CD4-positive, alpha-beta memory T cell (primary cell): ENCODE measurements at regions not wholly inside any gene's neighbourhood (a gene's known extent, or its start where the extent isn't known, plus 50 kb on each side); places are given as distances from the start of the nearest gene placed in this dataset.

Experiments
- CTCF ChIA-PET: fragments of 350-600 bp; sonication (Branson Sonifier 250); formaldehyde crosslinking; loops from one replicate; lab custom pipeline; 2021; ENCODE audit warnings: inconsistent platforms; ENCODE audit not compliant: partially characterized antibody; lab: Charles Lee
- POLR2A ChIA-PET: fragments of 350-600 bp; sonication (Branson Sonifier 250); formaldehyde crosslinking; loops from one replicate; lab custom pipeline; 2021; ENCODE audit not compliant: partially characterized antibody; lab: Charles Lee
- DNase-seq, 5 donors: peaks; one replicate each; pipeline versions ENCODE4 v3.0.0 to v3.0.0-alpha.2; 2020 to 2022; ENCODE audit warnings: mixed read lengths in 1 of 5
- H3K27ac ChIP-seq: one replicate; pipeline ENCODE4 v1.7.0; 2013; ENCODE audit warnings: low read depth, low read length
- H3K27me3 ChIP-seq: 2 replicates; pipeline ENCODE4 v1.7.0; 2013; ENCODE audit warnings: mild to moderate bottlenecking, low read length, moderate library complexity; ENCODE audit not compliant: insufficient read depth
- H3K36me3 ChIP-seq: 2 replicates; pipeline ENCODE4 v1.7.0; 2013; ENCODE audit warnings: mild to moderate bottlenecking, low read length, moderate library complexity; ENCODE audit not compliant: insufficient read depth
- H3K4me1 ChIP-seq: 2 replicates; pipeline ENCODE4 v1.7.0; 2013; ENCODE audit warnings: mild to moderate bottlenecking, low read length, moderate library complexity; ENCODE audit not compliant: insufficient read depth
- H3K4me3 ChIP-seq, 2 donors: one replicate each; pipeline ENCODE4 v1.7.0; 2013; ENCODE audit warnings: low read length in 2 of 2, mild to moderate bottlenecking in 1 of 2
- H3K9me3 ChIP-seq, 2 donors: one replicate each; pipeline ENCODE4 v1.7.0; 2013; ENCODE audit warnings: low read length in 2 of 2, control low read depth in 1 of 2; ENCODE audit not compliant: control insufficient read depth in 1 of 2
- H3K27ac Mint-ChIP-seq, 7 donors: one replicate each; pipeline ENCODE4 v1.8.0; 2020 to 2021; ENCODE audit warnings: mixed read lengths in 7 of 7, mild to moderate bottlenecking in 6 of 7, inconsistent platforms in 3 of 7, moderate library complexity in 3 of 7
- H3K27me3 Mint-ChIP-seq, 2 donors: one replicate each; pipeline ENCODE4 v1.8.0; 2020 to 2021; ENCODE audit warnings: mixed read lengths in 2 of 2
- H3K36me3 Mint-ChIP-seq, 2 donors: one replicate each; pipeline ENCODE4 v1.8.0; 2020 to 2021; ENCODE audit warnings: mixed read lengths in 2 of 2, inconsistent platforms in 1 of 2, mild to moderate bottlenecking in 1 of 2
- H3K4me1 Mint-ChIP-seq, 4 donors: one replicate each; pipeline ENCODE4 v1.8.0; 2020 to 2021; ENCODE audit warnings: mixed read lengths in 4 of 4, mild to moderate bottlenecking in 1 of 4
- H3K4me3 Mint-ChIP-seq, 8 donors: one replicate each; pipeline ENCODE4 v1.8.0; 2020 to 2021; ENCODE audit warnings: mixed read lengths in 8 of 8, mild to moderate bottlenecking in 7 of 8, moderate library complexity in 6 of 8, inconsistent platforms in 3 of 8
- H3K9me3 Mint-ChIP-seq, 8 donors: one replicate each; pipeline ENCODE4 v1.8.0; 2020 to 2021; ENCODE audit warnings: mixed read lengths in 8 of 8, mild to moderate bottlenecking in 5 of 8, inconsistent platforms in 3 of 8, moderate library complexity in 1 of 8
- intact Hi-C: fragments of 100-400 bp; cut with micrococcal nuclease; formaldehyde crosslinking; loops from one replicate; pipeline ENCODE4 v1.15.1; 2023

- no peaks in the 10 kb centered on the region for H3K36me3 Mint-ChIP-seq
- DNase-seq: no peak
- POLR2A ChIA-PET: no interaction called here
Observed at GRCh38 chr11:8754241-8754640, 71.6 kb downstream of the RPL27A start.

DNA sequence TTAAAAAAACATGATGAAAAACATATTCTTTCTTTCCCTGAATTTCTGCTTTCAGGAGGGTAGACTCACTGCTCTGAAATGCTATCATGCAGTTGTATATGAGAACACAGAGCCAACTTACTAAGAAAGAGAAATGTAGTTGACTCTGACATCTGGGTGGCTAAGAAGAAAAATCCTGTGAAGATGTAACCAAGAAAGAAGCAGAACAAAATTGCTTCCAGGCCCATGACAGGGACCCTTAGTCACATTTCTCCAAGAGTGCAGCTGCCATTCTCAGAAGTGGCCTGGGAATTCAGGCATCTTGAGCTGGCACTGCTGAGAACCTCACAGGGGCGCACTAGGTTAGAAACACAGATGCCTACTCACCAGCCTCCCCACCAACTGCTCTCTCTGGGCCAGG, 73.6 kb downstream of the RPL27A start:
- Mint-ChIP-seq H3K27ac (no peak overlapping the region), H3K4me1 (no peaks in the 10 kb centered on the region), H3K9me3 (peaks cover 0 to 4% (median 0%) of the 10 kb centered on the region in 8 donors), H3K4me3 (no peak overlapping the region), H3K36me3 (no peaks in the 10 kb centered on the region), H3K27me3 (peaks cover 1 to 2% of the 10 kb centered on the region in 2 donors)
- H3K4me3 ChIP-seq: no peak overlapping the region
- H3K36me3 ChIP-seq: no peaks in the 10 kb centered on the region
- H3K27me3 ChIP-seq: no peaks in the 10 kb centered on the region
- no peak for DNase-seq
- intact Hi-C loops: no loop called here
- no peaks in the 10 kb centered on the region for H3K4me1 ChIP-seq
- ChIA-PET CTCF (no interaction called here), POLR2A (no interaction called here)
- no peaks in the 10 kb centered on the region for H3K9me3 ChIP-seq
- H3K27ac ChIP-seq: no peak overlapping the region

More at GRCh38 chr11:8754241-8754640, 71.6 kb downstream of the RPL27A start:
- no peak overlapping the region for H3K4me3 Mint-ChIP-seq
- no peaks in the 10 kb centered on the region for H3K36me3 ChIP-seq
- CTCF ChIA-PET: no interaction called here
- H3K4me1 Mint-ChIP-seq: no peaks in the 10 kb centered on the region
- H3K9me3 Mint-ChIP-seq: peaks cover 0 to 4% (median 0%) of the 10 kb centered on the region in 8 donors
- H3K27ac Mint-ChIP-seq: no peak overlapping the region
- H3K27ac ChIP-seq: no peak overlapping the region
- peaks cover 5% of the 10 kb centered on the region for H3K27me3 ChIP-seq
- no peaks in the 10 kb centered on the region for H3K9me3 ChIP-seq
- no peak overlapping the region for H3K4me3 ChIP-seq
- H3K27me3 Mint-ChIP-seq: peaks cover 1 to 9% of the 10 kb centered on the region in 2 donors
- H3K4me1 ChIP-seq: no peaks in the 10 kb centered on the region
- intact Hi-C loops: no loop called here

GRCh38 chr11:8757047-8757446, 74.5 kb downstream of the RPL27A start:
- H3K27me3 Mint-ChIP-seq: peaks cover 1 to 2% of the 10 kb centered on the region in 2 donors
- no peaks in the 10 kb centered on the region for H3K9me3 ChIP-seq
- no peak for DNase-seq
- no peaks in the 10 kb centered on the region for H3K9me3 Mint-ChIP-seq
- H3K36me3 ChIP-seq: no peaks in the 10 kb centered on the region
- H3K4me3 ChIP-seq: no peak overlapping the region
- H3K36me3 Mint-ChIP-seq: no peaks in the 10 kb centered on the region
- H3K27ac Mint-ChIP-seq: no peak overlapping the region
- H3K27me3 ChIP-seq: no peaks in the 10 kb centered on the region
- H3K4me1 ChIP-seq: no peaks in the 10 kb centered on the region
- intact Hi-C loops: no loop called here
- no peak overlapping the region for H3K27ac ChIP-seq
- ChIA-PET CTCF (no interaction called here), POLR2A (no interaction called here)
- no peaks in the 10 kb centered on the region for H3K4me1 Mint-ChIP-seq
- no peak overlapping the region for H3K4me3 Mint-ChIP-seq

DNA sequence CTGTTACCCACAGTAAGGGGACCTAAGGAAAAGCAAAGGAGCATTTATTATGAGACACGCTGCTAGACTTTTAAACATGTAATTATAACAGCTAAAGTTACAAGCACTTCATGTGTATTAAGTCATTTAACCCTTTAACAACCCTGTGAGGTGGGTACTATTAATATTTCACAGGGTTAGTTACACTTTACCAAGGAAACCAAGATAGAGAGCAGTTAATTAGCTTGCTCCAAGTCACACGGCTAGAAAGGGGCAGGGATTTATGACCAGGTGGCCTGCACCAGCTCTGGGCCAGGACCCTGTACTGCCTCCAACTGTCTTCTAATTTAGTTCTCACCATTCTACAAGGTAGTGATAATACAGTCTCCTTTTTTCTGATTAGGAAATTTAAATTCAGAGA, 74.9 kb downstream of the RPL27A start:
- CTCF ChIA-PET: no interaction called here

GRCh38 chr11:8758619-8759169, 76.1 kb downstream of the RPL27A start:
- no peaks in the 10 kb centered on the region for H3K9me3 Mint-ChIP-seq
- H3K27ac Mint-ChIP-seq: no peak overlapping the region
- H3K9me3 ChIP-seq: no peaks in the 10 kb centered on the region
- no peak for DNase-seq
- CTCF ChIA-PET: no interaction called here
- intact Hi-C loops: no loop called here
- H3K4me1 ChIP-seq: no peaks in the 10 kb centered on the region
- H3K4me3 Mint-ChIP-seq: no peak overlapping the region
- H3K36me3 ChIP-seq: no peaks in the 10 kb centered on the region
- H3K27ac ChIP-seq: no peak overlapping the region
- H3K4me3 ChIP-seq: no peak overlapping the region
- H3K27me3 Mint-ChIP-seq: peaks cover 1 to 2% of the 10 kb centered on the region in 2 donors
- no peaks in the 10 kb centered on the region for H3K36me3 Mint-ChIP-seq
- H3K4me1 Mint-ChIP-seq: no peaks in the 10 kb centered on the region
- H3K27me3 ChIP-seq: no peaks in the 10 kb centered on the region
- POLR2A ChIA-PET: no interaction called here

More for the DNA sequence above, 74.9 kb downstream of the RPL27A start:
- Histone ChIP-seq H3K27ac (no peak overlapping the region), H3K36me3 (no peaks in the 10 kb centered on the region), H3K4me1 (no peaks in the 10 kb centered on the region), H3K4me3 (no peak overlapping the region), H3K9me3 (no peaks in the 10 kb centered on the region), H3K27me3 (no peaks in the 10 kb centered on the region)
- no peak overlapping the region for H3K4me3 Mint-ChIP-seq
- H3K27me3 Mint-ChIP-seq: peaks cover 1 to 2% of the 10 kb centered on the region in 2 donors
- no peaks in the 10 kb centered on the region for H3K4me1 Mint-ChIP-seq
- intact Hi-C loops: no loop called here
- no peak for DNase-seq
- POLR2A ChIA-PET: no interaction called here
- no peaks in the 10 kb centered on the region for H3K9me3 Mint-ChIP-seq
- no peak overlapping the region for H3K27ac Mint-ChIP-seq
- H3K36me3 Mint-ChIP-seq: no peaks in the 10 kb centered on the region

- intact Hi-C loops: no loop called here
- Mint-ChIP-seq H3K4me3 (no peak overlapping the region), H3K9me3 (no peaks in the 10 kb centered on the region), H3K27me3 (peaks cover 1 to 2% of the 10 kb centered on the region in 2 donors), H3K27ac (no peak overlapping the region), H3K4me1 (no peaks in the 10 kb centered on the region), H3K36me3 (no peaks in the 10 kb centered on the region)
- no peak overlapping the region for H3K4me3 ChIP-seq
- no peak for DNase-seq
- no peaks in the 10 kb centered on the region for H3K36me3 ChIP-seq
- no peak overlapping the region for H3K27ac ChIP-seq
- no peaks in the 10 kb centered on the region for H3K9me3 ChIP-seq
- H3K4me1 ChIP-seq: no peaks in the 10 kb centered on the region
- ChIA-PET POLR2A (no interaction called here), CTCF (no interaction called here)
- H3K27me3 ChIP-seq: no peaks in the 10 kb centered on the region
Observed at GRCh38 chr11:8759634-8760033, 77.0 kb downstream of the RPL27A start.

DNA sequence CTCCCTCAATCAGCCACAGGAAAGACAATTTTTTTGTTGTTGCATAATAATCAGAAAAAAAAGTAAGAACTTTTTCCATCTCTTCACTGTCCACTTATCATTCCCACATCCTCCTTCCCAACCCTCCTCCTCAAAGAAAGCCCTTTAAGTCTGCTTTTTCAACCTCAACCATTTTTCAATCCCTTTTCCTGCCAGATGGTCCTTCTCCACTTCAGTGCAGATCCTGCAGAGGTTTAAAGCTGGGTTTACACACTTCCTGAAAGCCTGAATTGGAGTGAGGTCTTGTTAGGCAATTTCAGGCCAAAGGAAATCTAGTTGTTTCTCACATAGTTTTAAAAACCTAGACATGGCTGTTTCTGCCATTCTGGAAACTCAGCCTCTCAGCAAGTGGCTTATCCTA, 78.3 kb downstream of the RPL27A start:
- Histone ChIP-seq H3K4me3 (no peak overlapping the region), H3K9me3 (no peaks in the 10 kb centered on the region), H3K4me1 (no peaks in the 10 kb centered on the region), H3K27me3 (no peaks in the 10 kb centered on the region), H3K36me3 (no peaks in the 10 kb centered on the region), H3K27ac (no peak overlapping the region)
- Mint-ChIP-seq H3K9me3 (no peaks in the 10 kb centered on the region), H3K4me1 (no peaks in the 10 kb centered on the region), H3K36me3 (no peaks in the 10 kb centered on the region), H3K4me3 (no peak overlapping the region), H3K27ac (no peak overlapping the region), H3K27me3 (no peaks in the 10 kb centered on the region)
- intact Hi-C loops: no loop called here
- CTCF ChIA-PET: no interaction called here
- POLR2A ChIA-PET: no interaction called here
- DNase-seq: no peak
